Naive thymus-derived CD8-positive, alpha-beta T cell (primary cell): ENCODE measurements at regions not wholly inside any gene's neighbourhood (a gene's known extent, or its start where the extent isn't known, plus 50 kb on each side); places are given as distances from the start of the nearest gene placed in this dataset.
"Not testable (repeated sequence)": the region's sequence is repeated elsewhere in the genome, so short reads cannot be mapped to it uniquely, and the experiment has no call there.

Experiments
- ATAC-seq, 2 donors: fragments of 150-1000 bp; cut with Tn5 transposase in 1 of 2; sonication (Bioruptor Pico), chemical (Tn5 transposase) in 1 of 2; 1 replicate in 1 of 2; 2 replicates in 1 of 2; pipeline ENCODE4 v1.10.0; 2021; ENCODE audit warnings: mild to moderate bottlenecking in 2 of 2, moderate library complexity in 2 of 2
- POLR2A ChIA-PET: fragments of 350-600 bp; sonication (Branson Sonifier 250); formaldehyde crosslinking; loops from one replicate; lab custom pipeline; 2021; ENCODE audit warnings: antibody characterized with exemption; lab: Charles Lee
- DNase-seq, 10 donors: peaks; one replicate each; pipeline versions ENCODE4 v3.0.0 to v3.0.0-alpha.2; 2020 to 2022
- H3K27ac Mint-ChIP-seq, 10 donors: one replicate each; pipeline ENCODE4 v1.8.0; 2020 to 2022; ENCODE audit warnings: mild to moderate bottlenecking in 10 of 10, mixed read lengths in 10 of 10, moderate library complexity in 4 of 10, inconsistent platforms in 1 of 10
- H3K27me3 Mint-ChIP-seq, 5 donors: one replicate each; pipeline ENCODE4 v1.8.0; 2021 to 2022; ENCODE audit warnings: mixed read lengths in 5 of 5
- H3K36me3 Mint-ChIP-seq, 3 donors: one replicate each; pipeline ENCODE4 v1.8.0; 2020 to 2022; ENCODE audit warnings: mixed read lengths in 3 of 3, mild to moderate bottlenecking in 2 of 3, inconsistent platforms in 1 of 3
- H3K4me1 Mint-ChIP-seq, 4 donors: one replicate each; pipeline ENCODE4 v1.8.0; 2021 to 2022; ENCODE audit warnings: mixed read lengths in 4 of 4
- H3K4me3 Mint-ChIP-seq, 10 donors: one replicate each; pipeline ENCODE4 v1.8.0; 2020 to 2022; ENCODE audit warnings: mild to moderate bottlenecking in 10 of 10, mixed read lengths in 10 of 10, moderate library complexity in 6 of 10, inconsistent platforms in 1 of 10
- H3K9me3 Mint-ChIP-seq, 9 donors: one replicate each; pipeline ENCODE4 v1.8.0; 2020 to 2022; ENCODE audit warnings: mixed read lengths in 9 of 9, mild to moderate bottlenecking in 3 of 9, inconsistent platforms in 1 of 9, moderate library complexity in 1 of 9

DNA sequence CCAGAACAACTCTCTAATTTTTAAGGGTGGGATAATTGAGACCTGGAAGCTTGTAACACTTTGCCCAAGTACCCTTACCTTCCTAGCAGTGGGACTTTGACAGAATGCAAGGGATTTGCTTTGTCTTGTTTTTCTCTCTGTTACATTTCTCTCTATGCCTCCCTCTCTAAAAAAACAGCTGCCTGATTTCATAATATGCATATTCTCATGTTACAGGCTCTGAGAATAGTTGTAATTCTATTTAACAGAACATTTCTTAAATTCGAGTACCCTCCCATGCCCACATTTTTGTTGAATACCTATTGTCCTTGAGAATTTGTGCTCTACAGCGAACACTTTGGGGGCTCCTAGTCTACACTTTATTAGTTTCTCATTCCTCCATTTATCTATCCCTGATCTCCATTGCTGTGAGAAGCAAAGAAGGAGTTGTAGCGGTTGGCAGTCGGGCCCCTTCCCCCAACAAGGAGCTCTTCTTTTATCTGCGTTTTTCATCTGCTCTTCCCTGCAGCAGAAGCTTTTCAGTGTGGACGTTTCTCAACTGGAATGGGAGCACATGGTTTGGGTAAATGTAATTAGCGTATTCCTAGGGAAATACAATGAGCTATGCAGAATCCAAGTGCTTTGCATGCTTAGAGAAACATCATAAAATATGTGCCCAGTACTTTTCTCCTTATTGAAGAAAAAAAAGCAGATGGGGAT lies 117.7 kb upstream of the CCDC90B start:
- H3K27ac Mint-ChIP-seq = no peak overlapping the region
- no peak for DNase-seq
- H3K4me1 Mint-ChIP-seq = no peaks in the 10 kb centered on the region
- peaks cover 0 to 4% (median 2%) of the 10 kb centered on the region in 9 donors for H3K9me3 Mint-ChIP-seq
- POLR2A ChIA-PET = no interaction called here
- H3K36me3 Mint-ChIP-seq = no peaks in the 10 kb centered on the region
- ATAC-seq = no peak
- H3K4me3 Mint-ChIP-seq = no peak overlapping the region
- peaks cover 0 to 6% (median 1%) of the 10 kb centered on the region in 5 donors for H3K27me3 Mint-ChIP-seq

DNA sequence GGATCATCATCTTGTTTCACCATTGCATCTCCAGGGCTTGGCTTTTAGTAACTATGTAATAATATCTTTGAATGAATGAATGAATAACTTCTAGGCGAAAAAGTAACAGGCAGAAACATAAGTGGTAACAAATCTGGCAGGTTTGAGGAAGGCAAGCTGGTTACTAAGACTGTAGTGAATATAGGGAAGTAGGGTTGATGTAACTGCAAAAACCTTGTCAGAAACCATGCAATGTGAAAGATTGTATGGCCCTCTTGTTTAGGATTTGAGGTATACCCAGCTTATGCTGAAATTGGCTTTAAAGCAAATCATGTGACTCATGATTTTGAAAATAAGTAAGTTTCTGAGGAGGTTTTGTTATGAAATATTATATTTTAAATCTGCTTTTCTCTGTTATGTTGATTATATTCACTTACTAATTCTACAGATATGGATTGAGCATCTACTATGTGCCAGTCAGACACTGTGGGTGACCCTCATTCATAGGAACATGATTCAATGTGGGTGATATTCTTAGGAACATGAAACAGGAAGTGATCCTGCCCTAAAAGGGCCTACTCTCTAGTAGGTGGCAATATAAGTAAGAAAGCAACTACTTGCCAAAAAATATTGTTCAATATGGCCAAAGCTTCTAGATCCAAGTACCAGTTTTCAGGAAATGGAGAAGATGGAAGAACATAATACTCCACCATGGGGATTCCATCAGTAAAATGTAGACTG lies 115.5 kb upstream of the CCDC90B start:
- Mint-ChIP-seq H3K4me1 (no peaks in the 10 kb centered on the region), H3K9me3 (peaks cover 0 to 9% (median 4%) of the 10 kb centered on the region in 9 donors), H3K27ac (no peak overlapping the region), H3K4me3 (no peak overlapping the region), H3K36me3 (no peaks in the 10 kb centered on the region), H3K27me3 (peaks cover 0 to 6% (median 0%) of the 10 kb centered on the region in 5 donors)
- ATAC-seq (no peak), DNase-seq (no peak)
- POLR2A ChIA-PET = no interaction called here

DNA sequence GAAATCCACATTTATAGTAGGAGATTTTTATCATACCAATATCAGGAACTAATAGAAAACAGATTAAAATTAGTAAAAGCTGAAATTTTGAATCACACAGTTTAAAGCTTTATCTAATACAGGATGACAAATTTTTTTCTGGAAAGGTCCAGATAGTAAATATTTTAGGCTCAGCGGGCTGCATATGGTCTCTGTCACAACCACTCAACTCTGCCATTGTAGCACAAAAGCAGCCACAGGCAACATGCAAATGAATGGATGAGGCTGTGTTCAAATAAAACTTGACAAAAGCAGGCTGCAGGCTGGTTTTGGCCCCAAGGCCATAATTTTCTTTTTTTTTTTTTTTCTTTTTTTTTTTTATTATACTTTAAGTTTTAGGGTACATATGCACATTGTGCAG lies 108.2 kb upstream of the CCDC90B start:
- no peaks in the 10 kb centered on the region for H3K4me1 Mint-ChIP-seq
- DNase-seq (no peak), ATAC-seq (no peak)
- H3K36me3 Mint-ChIP-seq = peaks cover 0 to 11% (median 3%) of the 10 kb centered on the region in 3 donors
- H3K27ac Mint-ChIP-seq = no peak overlapping the region
- POLR2A ChIA-PET = no interaction called here
- H3K27me3 Mint-ChIP-seq = no peaks in the 10 kb centered on the region
- H3K4me3 Mint-ChIP-seq = no peak overlapping the region
- H3K9me3 Mint-ChIP-seq = peaks cover 0 to 52% (median 15%) of the 10 kb centered on the region in 9 donors

DNA sequence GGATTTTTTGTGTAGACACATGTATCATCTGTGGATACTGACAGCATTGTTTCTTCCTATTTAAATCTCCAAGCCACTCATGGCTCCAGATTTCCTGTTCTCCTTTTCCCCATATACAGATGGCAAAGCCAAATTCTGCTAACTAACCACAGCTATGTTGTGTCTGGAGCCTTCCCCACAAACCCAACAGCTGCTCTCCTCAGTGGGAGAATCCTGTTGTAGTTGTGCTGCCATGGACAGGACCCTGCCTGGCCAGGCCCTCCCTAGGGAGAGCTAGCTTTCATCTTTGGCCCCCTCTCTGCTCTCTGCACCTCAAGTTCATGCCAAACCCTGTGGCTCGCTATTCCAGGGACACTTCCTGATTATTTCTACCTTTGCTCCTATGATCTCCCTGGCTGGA lies 106.4 kb upstream of the CCDC90B start:
- Mint-ChIP-seq H3K4me1 (no peaks in the 10 kb centered on the region), H3K27ac (no peak overlapping the region), H3K4me3 (no peak overlapping the region), H3K36me3 (peaks cover 0 to 18% (median 3%) of the 10 kb centered on the region in 3 donors), H3K9me3 (peaks cover 0 to 63% (median 24%) of the 10 kb centered on the region in 9 donors), H3K27me3 (no peaks in the 10 kb centered on the region)
- DNase-seq = no peak
- ATAC-seq = no peak
- POLR2A ChIA-PET = no interaction called here

DNA sequence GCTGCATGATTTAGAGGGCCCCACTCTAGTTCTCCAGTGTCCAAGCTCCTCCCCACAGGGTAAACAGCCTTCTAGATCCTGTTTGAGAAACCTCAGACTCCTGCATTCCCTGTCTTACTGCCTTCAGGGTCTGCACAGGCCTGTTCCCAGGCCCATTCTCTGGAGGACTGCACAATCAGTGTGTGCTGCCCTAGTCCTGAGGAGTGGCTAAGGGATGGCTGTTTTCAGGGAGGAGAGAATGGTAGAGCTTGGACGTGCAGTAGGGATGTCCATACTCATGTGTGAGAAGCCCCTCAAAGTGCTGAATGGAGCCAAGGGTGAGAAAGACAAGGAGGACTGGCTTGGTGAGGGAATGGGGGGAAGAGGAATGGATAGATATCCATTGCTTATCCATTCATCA lies 103.8 kb upstream of the CCDC90B start:
- no peak for ATAC-seq
- peaks cover 19 to 83% (median 45%) of the 10 kb centered on the region in 9 donors for H3K9me3 Mint-ChIP-seq
- POLR2A ChIA-PET = no interaction called here

DNA sequence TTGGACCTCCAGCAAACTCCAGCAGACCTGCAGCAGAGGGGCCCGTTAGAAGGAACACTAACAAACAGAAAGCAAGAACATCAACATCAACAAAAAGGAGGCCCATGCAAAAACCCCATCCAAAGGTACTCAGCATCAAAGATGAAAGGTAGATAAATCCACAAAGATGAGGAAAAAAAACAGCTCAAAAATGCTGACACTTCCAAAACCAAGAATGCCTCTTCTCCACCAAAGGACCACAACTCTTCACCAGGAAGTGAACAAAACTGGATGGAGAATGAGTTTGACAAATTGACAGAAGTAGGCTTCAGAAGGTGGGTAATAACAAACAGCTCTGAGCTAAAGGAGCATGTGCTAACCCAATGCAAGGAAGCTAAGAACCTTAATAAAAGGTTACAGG lies 97.7 kb upstream of the CCDC90B start:
- Mint-ChIP-seq H3K36me3 (peaks cover 0 to 39% (median 0%) of the 10 kb centered on the region in 3 donors), H3K9me3 (peaks cover 25 to 81% (median 52%) of the 10 kb centered on the region in 9 donors)
- H3K4me3 Mint-ChIP-seq, H3K27me3 Mint-ChIP-seq, POLR2A ChIA-PET, DNase-seq, ATAC-seq, H3K4me1 Mint-ChIP-seq, H3K27ac Mint-ChIP-seq: not testable (repeated sequence)

More for the DNA sequence above, 103.8 kb upstream of the CCDC90B start:
- no peak for DNase-seq
- H3K27me3 Mint-ChIP-seq = no peaks in the 10 kb centered on the region
- H3K4me1 Mint-ChIP-seq = no peaks in the 10 kb centered on the region
- H3K4me3 Mint-ChIP-seq = no peak overlapping the region
- H3K27ac Mint-ChIP-seq = no peak overlapping the region
- H3K36me3 Mint-ChIP-seq = peaks cover 0 to 39% (median 3%) of the 10 kb centered on the region in 3 donors

DNA sequence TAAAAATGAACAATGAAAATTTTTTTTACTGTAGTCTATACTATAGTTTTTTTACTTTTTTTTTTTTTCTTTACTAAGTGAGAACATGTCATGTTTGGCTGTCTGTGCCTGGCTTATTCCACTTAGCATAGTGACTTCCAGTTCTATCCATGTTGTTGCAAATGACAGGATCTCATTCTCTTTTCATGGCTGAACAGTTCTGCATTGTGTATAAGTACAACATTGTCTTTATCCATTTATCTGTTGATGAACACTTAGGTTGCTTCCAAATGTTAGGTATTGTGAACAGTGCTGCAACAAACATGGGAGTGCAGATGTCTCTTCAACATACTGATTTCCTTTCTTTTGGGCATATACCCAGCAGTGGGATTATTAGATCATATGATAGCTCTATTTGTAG lies 88.1 kb upstream of the CCDC90B start:
- Mint-ChIP-seq H3K27me3 (peaks cover 5 to 19% (median 15%) of the 10 kb centered on the region in 5 donors), H3K36me3 (peaks cover 0 to 8% (median 0%) of the 10 kb centered on the region in 3 donors), H3K27ac (no peak overlapping the region), H3K9me3 (peaks cover 0 to 21% (median 11%) of the 10 kb centered on the region in 9 donors), H3K4me1 (no peaks in the 10 kb centered on the region), H3K4me3 (no peak overlapping the region)
- POLR2A ChIA-PET = no interaction called here
- no peak for DNase-seq
- no peak for ATAC-seq

DNA sequence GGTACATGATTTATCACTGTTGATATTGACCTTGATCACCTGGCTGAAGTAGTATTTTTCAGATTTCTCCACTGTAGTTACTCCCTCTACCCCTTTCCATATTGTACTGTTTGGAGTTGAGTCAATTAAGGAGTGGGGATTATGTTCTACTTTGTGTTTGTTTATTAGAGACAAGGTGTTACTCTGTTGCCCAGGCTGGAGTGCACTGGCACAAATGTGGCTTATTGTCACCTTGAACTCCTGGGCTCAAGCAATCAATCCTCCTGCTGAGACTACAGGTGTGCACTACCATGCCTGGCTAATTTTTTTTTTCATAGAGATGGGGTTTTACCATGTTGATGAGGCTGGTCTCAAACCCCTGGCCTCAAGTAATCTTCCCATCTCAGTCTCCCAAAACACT lies 85.3 kb upstream of the CCDC90B start:
- H3K4me1 Mint-ChIP-seq = no peaks in the 10 kb centered on the region
- peaks cover 0 to 41% (median 28%) of the 10 kb centered on the region in 9 donors for H3K9me3 Mint-ChIP-seq
- POLR2A ChIA-PET = no interaction called here
- ATAC-seq (no peak), DNase-seq (no peak)
- H3K27ac Mint-ChIP-seq = no peak overlapping the region
- H3K27me3 Mint-ChIP-seq = peaks cover 6 to 19% (median 15%) of the 10 kb centered on the region in 5 donors
- H3K36me3 Mint-ChIP-seq = peaks cover 0 to 25% (median 0%) of the 10 kb centered on the region in 3 donors
- H3K4me3 Mint-ChIP-seq = no peak overlapping the region

DNA sequence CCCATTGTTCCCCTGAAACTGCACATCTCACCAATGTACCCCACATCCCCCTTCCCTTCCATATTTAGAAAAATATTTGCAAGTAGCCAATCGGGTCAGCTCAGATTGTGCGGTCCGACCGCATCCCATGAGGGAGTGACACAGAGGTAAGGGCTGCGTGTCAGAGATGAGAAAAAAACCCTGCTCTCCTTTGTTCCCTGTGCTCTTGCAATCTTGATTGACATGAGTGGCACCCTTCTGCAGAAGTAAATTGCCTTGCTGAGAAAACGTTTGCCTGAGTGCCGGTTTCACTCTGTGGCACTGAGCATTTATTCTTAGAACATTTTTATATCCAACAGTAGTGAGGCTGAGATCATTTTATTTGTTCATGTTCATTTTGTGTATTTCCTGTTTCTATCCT lies 81.6 kb upstream of the CCDC90B start:
- POLR2A ChIA-PET = no interaction called here
- H3K27ac Mint-ChIP-seq = no peak overlapping the region
- H3K4me1 Mint-ChIP-seq = no peaks in the 10 kb centered on the region
- H3K4me3 Mint-ChIP-seq = peak overlapping the region in 1 of 10 donors; percentile 45
- peaks cover 0 to 50% (median 28%) of the 10 kb centered on the region in 9 donors for H3K9me3 Mint-ChIP-seq
- DNase-seq (no peak), ATAC-seq (no peak)
- H3K27me3 Mint-ChIP-seq = peaks cover 0 to 5% (median 4%) of the 10 kb centered on the region in 5 donors
- H3K36me3 Mint-ChIP-seq = peaks cover 0 to 25% (median 0%) of the 10 kb centered on the region in 3 donors

DNA sequence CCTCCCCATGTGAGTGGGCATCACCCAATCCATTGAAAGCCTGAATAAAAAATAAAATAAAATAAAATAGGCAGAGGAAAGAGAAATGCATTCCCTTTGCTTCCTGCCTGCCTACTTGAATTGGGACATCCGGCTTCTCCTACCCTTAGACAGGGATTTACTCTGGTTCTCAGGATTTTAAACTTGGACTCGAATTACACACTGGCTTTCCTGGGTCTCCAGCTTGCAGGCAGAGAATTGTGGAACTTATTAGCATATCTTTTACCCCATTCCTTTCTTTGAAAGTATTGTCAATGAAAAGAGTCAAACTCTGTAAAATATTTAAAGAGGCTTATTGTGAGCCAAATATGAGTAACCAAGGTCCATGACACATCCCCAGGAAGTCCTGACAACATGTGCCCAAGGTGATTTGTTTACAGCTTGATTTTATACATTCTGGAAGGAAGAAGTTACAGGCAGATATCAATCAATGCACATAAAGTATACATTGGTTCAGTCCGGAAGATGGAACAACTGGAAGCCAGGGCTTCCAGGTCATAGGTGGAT lies 78.4 kb upstream of the CCDC90B start:
- no peak overlapping the region for H3K27ac Mint-ChIP-seq
- H3K36me3 Mint-ChIP-seq = peaks cover 0 to 20% (median 0%) of the 10 kb centered on the region in 3 donors
- H3K4me3 Mint-ChIP-seq = no peak overlapping the region
- DNase-seq (no peak), ATAC-seq (no peak)
- peaks cover 0 to 3% (median 2%) of the 10 kb centered on the region in 5 donors for H3K27me3 Mint-ChIP-seq
- H3K4me1 Mint-ChIP-seq = no peaks in the 10 kb centered on the region
- peaks cover 0 to 40% (median 24%) of the 10 kb centered on the region in 9 donors for H3K9me3 Mint-ChIP-seq
- POLR2A ChIA-PET = no interaction called here

DNA sequence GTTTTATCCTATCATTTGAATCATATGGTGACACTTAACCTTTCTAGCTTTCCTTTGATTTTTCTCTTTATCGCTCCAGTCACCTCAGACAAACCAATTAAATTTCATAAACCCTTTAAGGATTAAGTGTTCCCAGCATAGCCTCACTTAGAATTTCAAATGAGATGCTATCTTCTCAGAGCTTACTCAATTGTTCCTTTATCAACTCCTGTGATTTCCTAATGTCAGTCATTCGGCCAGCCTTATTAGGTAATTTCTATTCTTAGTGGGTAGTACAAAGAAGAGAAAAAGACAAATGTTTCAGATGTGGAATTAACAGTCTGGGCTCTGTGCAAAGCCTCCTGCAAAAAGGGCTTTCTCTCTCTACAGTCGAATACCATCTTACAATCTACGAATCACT lies 77.1 kb upstream of the CCDC90B start:
- no peak overlapping the region for H3K4me3 Mint-ChIP-seq
- no peak overlapping the region for H3K27ac Mint-ChIP-seq
- H3K27me3 Mint-ChIP-seq = peaks cover 0 to 3% (median 1%) of the 10 kb centered on the region in 5 donors
- peaks cover 0 to 13% (median 0%) of the 10 kb centered on the region in 3 donors for H3K36me3 Mint-ChIP-seq
- DNase-seq (no peak), ATAC-seq (no peak)
- H3K9me3 Mint-ChIP-seq = peaks cover 0 to 27% (median 17%) of the 10 kb centered on the region in 9 donors
- POLR2A ChIA-PET = no interaction called here
- no peaks in the 10 kb centered on the region for H3K4me1 Mint-ChIP-seq

DNA sequence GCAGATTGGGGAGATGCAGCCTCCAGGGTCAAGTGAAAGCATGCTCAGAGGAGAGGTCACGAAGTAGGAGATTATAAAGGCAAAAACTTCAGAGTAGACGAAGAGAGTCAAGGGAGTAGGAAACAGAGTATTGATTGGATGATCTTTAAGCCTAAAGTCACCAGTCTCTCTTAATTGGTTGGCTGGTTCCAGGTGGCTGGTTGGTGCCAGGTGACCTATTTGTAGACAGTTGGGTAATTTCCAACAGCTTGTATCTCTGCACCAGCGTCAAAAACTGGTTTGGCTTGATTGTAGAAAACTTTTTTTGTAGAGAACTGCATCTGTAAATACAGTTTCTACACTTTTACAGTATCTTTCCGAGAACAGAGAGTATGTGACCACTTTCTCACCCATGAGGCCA lies 75.7 kb upstream of the CCDC90B start:
- peaks cover 0 to 11% (median 0%) of the 10 kb centered on the region in 3 donors for H3K36me3 Mint-ChIP-seq
- no peaks in the 10 kb centered on the region for H3K4me1 Mint-ChIP-seq
- H3K27me3 Mint-ChIP-seq = peaks cover 0 to 3% (median 1%) of the 10 kb centered on the region in 5 donors
- H3K4me3 Mint-ChIP-seq = no peak overlapping the region
- H3K27ac Mint-ChIP-seq = no peak overlapping the region
- POLR2A ChIA-PET = no interaction called here
- H3K9me3 Mint-ChIP-seq = peaks cover 3 to 18% (median 5%) of the 10 kb centered on the region in 9 donors
- DNase-seq = no peak
- no peak for ATAC-seq

DNA sequence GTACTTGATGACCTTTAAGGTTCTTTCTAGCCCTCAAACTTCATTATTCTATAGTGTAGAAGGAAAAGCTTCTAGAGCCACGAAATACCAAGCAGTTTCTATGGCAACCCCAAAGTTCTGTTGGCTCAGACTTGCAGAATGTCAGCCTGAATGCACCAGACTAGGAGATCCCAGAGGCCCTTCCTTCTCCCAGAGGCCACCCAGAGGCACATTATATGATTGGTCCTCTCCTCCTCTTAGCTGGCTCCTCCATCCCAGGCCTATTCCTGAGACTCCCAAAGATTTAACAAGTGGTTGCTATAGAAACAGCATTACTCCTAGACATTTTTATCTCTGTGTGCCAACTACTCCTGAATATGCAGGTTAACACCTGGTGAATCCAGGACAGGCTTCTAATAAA lies 69.2 kb upstream of the CCDC90B start:
- Mint-ChIP-seq H3K4me1 (no peaks in the 10 kb centered on the region), H3K4me3 (no peak overlapping the region), H3K9me3 (peaks cover 2 to 18% (median 6%) of the 10 kb centered on the region in 9 donors), H3K27me3 (peaks cover 0 to 2% (median 0%) of the 10 kb centered on the region in 5 donors), H3K36me3 (peaks cover 0 to 15% (median 0%) of the 10 kb centered on the region in 3 donors), H3K27ac (no peak overlapping the region)
- ATAC-seq = no peak
- DNase-seq = no peak
- POLR2A ChIA-PET = no interaction called here
